ENCODE measurements at regions not wholly inside any gene's neighbourhood (a gene's known extent, or its start where the extent isn't known, plus 50 kb on each side); places are given as distances from the start of the nearest gene placed in this dataset.
"Not testable (repeated sequence)": the region's sequence is repeated elsewhere in the genome, so short reads cannot be mapped to it uniquely, and the experiment has no call there.

GRCh38 chr11:81700076-81700475 is 1033.6 kb downstream of the FAM181B start:
- no peak for DNase-seq

- DNase-seq, result no peak
These were observed 1046.6 kb downstream of the FAM181B start for GRCh38 chr11:81687057-81687456.

GRCh38 chr11:81674211-81674610 is 1059.5 kb downstream of the FAM181B start:
- no peak for DNase-seq

GRCh38 chr11:81673001-81673400 is 1060.7 kb downstream of the FAM181B start:
- DNase-seq, result no peak

GRCh38 chr11:81669935-81670543 is 1063.6 kb downstream of the FAM181B start:
- DNase-seq, result no peak

GRCh38 chr11:81658722-81659121 is 1074.9 kb downstream of the FAM181B start:
- no peak for DNase-seq

GRCh38 chr11:81655351-81655750 is 1078.3 kb downstream of the FAM181B start:
- no peak for DNase-seq

GRCh38 chr11:81647374-81647773 is 1086.3 kb downstream of the FAM181B start:
- DNase-seq, result peak; percentile 21

- DNase-seq, result peak; percentile 82
These were observed 1089.3 kb downstream of the FAM181B start for GRCh38 chr11:81644239-81644840.

GRCh38 chr11:81634483-81634882 is 1099.2 kb downstream of the FAM181B start:
- no peak for DNase-seq

- no peak for DNase-seq
These were observed 1131.2 kb downstream of the FAM181B start for GRCh38 chr11:81602508-81602907.

GRCh38 chr11:81596704-81597103 is 1137.0 kb downstream of the FAM181B start:
- peak; percentile 42 for DNase-seq

- DNase-seq, result no peak
These were observed 1148.2 kb downstream of the FAM181B start for GRCh38 chr11:81585390-81585933.

GRCh38 chr11:81579339-81579738 is 1154.3 kb downstream of the FAM181B start:
- DNase-seq, result no peak

GRCh38 chr11:81578571-81578970 is 1155.1 kb downstream of the FAM181B start:
- DNase-seq, result no peak

GRCh38 chr11:81574301-81574700 is 1159.4 kb downstream of the FAM181B start:
- DNase-seq, result no peak

GRCh38 chr11:81573367-81573766 is 1160.3 kb downstream of the FAM181B start:
- peak; percentile 72 for DNase-seq

GRCh38 chr11:81570669-81571068 is 1163.0 kb downstream of the FAM181B start:
- no peak for DNase-seq

GRCh38 chr11:81569999-81570398 is 1163.7 kb downstream of the FAM181B start:
- DNase-seq, result no peak

- DNase-seq, result no peak
These were observed 1164.7 kb downstream of the FAM181B start for GRCh38 chr11:81568918-81569317.

GRCh38 chr11:81548123-81548522 is 1185.5 kb downstream of the FAM181B start:
- DNase-seq, result no peak

- not testable (repeated sequence) for DNase-seq
These were observed 1193.9 kb downstream of the FAM181B start for GRCh38 chr11:81539806-81540205.

- DNase-seq, result no peak
These were observed 1218.1 kb downstream of the FAM181B start for GRCh38 chr11:81515566-81515965.

- DNase-seq, result peak; percentile 20
These were observed 1236.4 kb downstream of the FAM181B start for GRCh38 chr11:81497202-81497804.

All from NCI-H510A treated with DMSO at 0.1 percent for 48 hours (cell line).